Duodenal mucosa (tissue), 2 donors: ENCODE measurements at regions not wholly inside any gene's neighbourhood (a gene's known extent, or its start where the extent isn't known, plus 50 kb on each side); places are given as distances from the start of the nearest gene placed in this dataset.
"Not testable (repeated sequence)": the region's sequence is repeated elsewhere in the genome, so short reads cannot be mapped to it uniquely, and the experiment has no call there.

ENCODE experiments used
- H3K27ac ChIP-seq: one replicate; pipeline ENCODE4 v1.7.0; 2013; ENCODE audit warnings: low read depth, low read length
- H3K27me3 ChIP-seq, 2 donors: one replicate each; pipeline ENCODE4 v1.7.0; 2013; ENCODE audit warnings: low read length in 2 of 2, control low read depth in 1 of 2; ENCODE audit not compliant: insufficient read depth in 2 of 2, control insufficient read depth in 1 of 2
- H3K36me3 ChIP-seq, 2 donors: one replicate each; pipeline ENCODE4 v1.7.0; 2013; ENCODE audit warnings: low read length in 2 of 2, control low read depth in 1 of 2; ENCODE audit not compliant: insufficient read depth in 2 of 2, control insufficient read depth in 1 of 2
- H3K4me1 ChIP-seq, 2 donors: one replicate each; pipeline ENCODE4 v1.7.0; 2013; ENCODE audit warnings: low read length in 2 of 2, control low read depth in 1 of 2; ENCODE audit not compliant: insufficient read depth in 2 of 2, control insufficient read depth in 1 of 2
- H3K4me3 ChIP-seq, 2 donors: one replicate each; pipeline ENCODE4 v1.7.0; 2013; ENCODE audit warnings: low read length in 2 of 2, low read depth in 1 of 2
- H3K9ac ChIP-seq, 2 donors: one replicate each; pipeline ENCODE4 v1.7.0; 2013; ENCODE audit warnings: low read length in 2 of 2, low read depth in 1 of 2
- H3K9me3 ChIP-seq, 2 donors: one replicate each; pipeline ENCODE4 v1.7.0; 2013; ENCODE audit warnings: low read length in 2 of 2, control low read depth in 1 of 2; ENCODE audit not compliant: control insufficient read depth in 1 of 2

DNA sequence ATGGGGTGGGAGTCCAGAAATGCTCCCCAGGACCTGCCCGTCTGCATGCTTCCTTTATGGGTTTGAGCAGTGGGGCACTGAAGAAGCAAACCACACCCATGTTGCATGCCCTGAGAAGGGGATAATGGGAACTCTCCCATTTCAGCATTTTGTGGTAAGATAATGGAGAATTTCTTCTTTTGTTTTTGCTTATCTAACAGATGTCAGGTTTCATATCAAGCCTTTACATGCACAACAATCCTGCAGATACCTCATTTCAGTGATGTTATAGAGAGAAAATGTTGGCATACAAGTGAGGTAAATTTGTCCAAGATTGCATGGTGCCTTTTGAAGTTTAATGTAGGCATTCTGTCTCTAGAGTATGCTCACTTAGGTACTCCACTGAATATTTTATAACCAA lies 177.0 kb downstream of the ALX1 start:
- Histone ChIP-seq H3K9ac (no peak overlapping the region), H3K36me3 (no peaks in the 10 kb centered on the region), H3K9me3 (no peaks in the 10 kb centered on the region), H3K27ac (no peak overlapping the region), H3K4me1 (no peaks in the 10 kb centered on the region), H3K27me3 (no peaks in the 10 kb centered on the region), H3K4me3 (no peak overlapping the region)

DNA sequence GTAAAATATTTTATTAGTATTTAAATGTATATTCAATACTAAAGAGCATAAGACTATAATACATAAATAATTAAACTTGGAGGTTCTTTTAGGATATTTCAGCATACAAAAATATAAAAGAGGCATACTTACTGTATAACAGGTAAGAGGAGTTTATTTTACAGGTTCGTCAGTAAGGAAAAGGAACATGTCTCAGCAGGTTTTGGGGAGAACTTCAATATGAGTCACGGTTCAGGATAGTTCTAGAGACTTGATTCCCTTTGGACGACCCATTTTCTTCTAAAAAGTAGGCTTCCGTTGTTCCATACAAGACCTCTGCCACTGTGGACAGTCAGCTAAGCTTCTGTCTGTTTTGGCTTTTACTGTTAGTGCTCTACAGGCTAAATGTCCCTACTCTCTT lies 181.1 kb downstream of the ALX1 start:
- no peak overlapping the region for H3K27ac ChIP-seq
- no peak overlapping the region for H3K4me3 ChIP-seq
- H3K36me3 ChIP-seq, result no peaks in the 10 kb centered on the region
- no peaks in the 10 kb centered on the region for H3K9me3 ChIP-seq
- H3K4me1 ChIP-seq, result no peaks in the 10 kb centered on the region
- no peak overlapping the region for H3K9ac ChIP-seq
- no peaks in the 10 kb centered on the region for H3K27me3 ChIP-seq

DNA sequence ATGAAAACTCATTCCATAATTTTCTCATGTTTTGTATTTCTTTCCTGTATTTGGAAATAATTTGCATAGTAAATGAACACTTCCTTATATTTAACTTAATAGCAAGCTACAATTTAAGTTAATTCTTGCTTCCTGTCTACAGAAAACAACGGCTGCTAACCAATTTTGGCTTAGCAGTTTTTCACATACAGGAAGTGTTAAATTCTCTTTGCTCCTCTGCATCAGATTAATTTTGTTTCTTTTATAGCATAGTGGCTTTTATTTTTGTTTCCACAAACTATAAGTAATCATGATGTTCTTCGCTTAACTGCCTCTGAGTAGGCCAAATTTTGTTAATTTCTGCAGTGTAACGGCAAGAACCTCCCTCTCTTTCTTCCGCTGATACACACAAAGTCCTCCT lies 182.9 kb downstream of the ALX1 start:
- H3K4me3 ChIP-seq, result no peak overlapping the region
- no peak overlapping the region for H3K27ac ChIP-seq
- H3K9ac ChIP-seq, result no peak overlapping the region
- H3K4me1 ChIP-seq, result no peaks in the 10 kb centered on the region
- H3K27me3 ChIP-seq, result no peaks in the 10 kb centered on the region
- no peaks in the 10 kb centered on the region for H3K9me3 ChIP-seq
- H3K36me3 ChIP-seq, result no peaks in the 10 kb centered on the region

DNA sequence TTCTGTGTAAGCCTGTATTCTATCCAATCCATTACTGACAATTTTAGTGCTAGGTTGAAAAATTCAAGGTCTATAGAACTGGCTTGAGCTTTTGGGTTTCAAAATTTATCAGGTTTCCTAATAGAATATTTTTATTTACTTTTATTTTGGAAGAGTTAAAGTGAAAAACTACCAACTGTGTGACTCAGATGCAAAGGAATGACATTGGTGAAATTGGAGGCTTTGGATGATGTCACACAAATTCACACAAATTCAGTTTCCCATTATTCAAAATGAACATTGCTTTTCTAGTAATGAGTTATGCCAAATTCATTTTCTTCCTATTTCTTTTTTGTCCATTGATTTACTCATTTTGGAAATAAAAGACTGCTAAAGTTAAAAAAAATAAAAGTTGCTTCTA lies 186.9 kb downstream of the ALX1 start:
- Histone ChIP-seq H3K36me3 (no peaks in the 10 kb centered on the region), H3K27me3 (no peaks in the 10 kb centered on the region), H3K4me3 (no peak overlapping the region), H3K4me1 (no peaks in the 10 kb centered on the region), H3K27ac (no peak overlapping the region), H3K9me3 (no peaks in the 10 kb centered on the region), H3K9ac (no peak overlapping the region)

DNA sequence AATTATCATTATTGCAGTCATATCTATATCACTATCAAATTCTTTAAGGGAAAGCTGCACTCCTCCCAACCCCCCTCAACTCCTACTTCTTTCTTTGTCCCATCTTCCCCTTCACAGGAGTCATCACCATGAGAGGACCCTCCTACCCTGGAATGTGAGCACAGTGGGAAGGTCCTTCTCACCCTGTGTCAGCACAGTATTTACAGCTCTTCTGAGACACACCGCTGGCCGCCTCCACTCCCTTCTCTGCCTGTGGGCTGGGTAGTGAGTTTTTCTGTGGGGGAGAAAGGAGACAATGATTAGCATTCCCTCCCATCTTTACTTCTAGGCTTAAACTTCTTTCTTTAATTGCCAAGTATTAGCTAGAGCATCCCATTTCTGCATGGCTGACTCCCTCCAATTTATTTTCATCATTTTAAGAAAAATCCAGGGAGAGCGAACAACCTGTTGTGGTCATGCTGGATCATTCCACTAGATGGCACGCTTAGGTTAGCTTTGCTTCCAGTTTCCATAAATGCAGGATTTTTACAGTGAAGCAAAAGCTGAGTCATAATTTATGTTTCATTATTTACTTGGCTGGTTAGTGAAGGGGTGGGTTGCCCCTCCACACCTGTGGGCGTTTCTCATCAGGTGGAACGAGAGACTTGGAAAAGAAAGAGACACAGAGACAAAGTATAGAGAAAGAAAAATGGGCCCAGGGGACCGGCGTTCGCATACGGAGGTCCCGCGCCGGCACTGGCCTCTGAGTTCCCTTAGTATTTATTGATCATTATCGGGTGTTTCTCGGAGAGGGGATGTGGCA lies 188.5 kb downstream of the ALX1 start:
- H3K27me3 ChIP-seq, result no peaks in the 10 kb centered on the region
- H3K36me3 ChIP-seq, result no peaks in the 10 kb centered on the region
- H3K9me3 ChIP-seq, result no peaks in the 10 kb centered on the region
- no peak overlapping the region for H3K27ac ChIP-seq
- H3K4me3 ChIP-seq, result peak overlapping the region; percentile 41 to 51
- H3K4me1 ChIP-seq, result no peaks in the 10 kb centered on the region
- H3K9ac ChIP-seq, result no peak overlapping the region

DNA sequence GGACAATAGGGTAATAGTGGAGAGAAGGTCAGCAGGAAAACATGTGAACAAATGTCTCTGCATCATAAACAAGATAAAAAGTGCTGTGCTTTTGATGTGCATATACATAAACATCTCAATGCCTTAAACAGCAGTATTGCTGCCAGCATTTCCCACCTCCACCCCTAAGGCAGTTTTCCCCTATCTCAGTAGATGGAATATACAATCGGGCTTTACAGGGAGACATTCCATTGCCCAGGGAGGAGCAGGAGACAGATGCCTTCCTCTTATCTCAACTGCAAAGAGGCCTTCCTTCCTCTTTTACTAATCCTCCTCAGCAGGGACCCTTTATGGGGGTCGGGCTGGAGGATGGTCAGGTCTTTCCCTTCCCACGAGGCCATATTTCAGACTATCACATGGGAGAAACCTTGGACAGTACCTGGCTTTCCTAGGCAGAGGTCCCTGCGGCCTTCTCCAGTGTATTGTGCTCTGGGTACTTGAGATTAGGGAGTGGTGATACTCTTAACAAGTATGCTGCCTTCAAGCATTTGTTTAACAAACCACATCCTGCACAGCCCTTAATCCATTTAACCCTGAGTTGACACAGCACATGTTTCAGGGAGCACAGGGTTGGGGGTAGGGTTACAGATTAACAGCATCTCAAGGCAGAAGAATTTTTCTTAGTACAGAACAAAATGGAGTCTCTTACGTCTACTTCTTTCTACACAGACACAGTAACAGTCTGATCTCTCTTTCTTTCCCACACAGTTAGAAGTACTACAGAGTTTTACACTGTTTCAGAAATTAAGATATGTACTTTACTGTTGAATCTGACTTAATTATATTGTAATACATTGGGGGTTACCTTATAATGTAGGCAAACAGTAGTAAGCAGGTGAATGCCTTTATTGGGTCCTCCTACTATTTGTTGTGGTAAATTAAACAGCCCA lies 189.4 kb downstream of the ALX1 start:
- H3K27ac ChIP-seq, H3K4me1 ChIP-seq, H3K9me3 ChIP-seq, H3K27me3 ChIP-seq, H3K36me3 ChIP-seq, H3K9ac ChIP-seq: not testable (repeated sequence)
- H3K4me3 ChIP-seq, result peak overlapping the region; percentile 41 to 51

DNA sequence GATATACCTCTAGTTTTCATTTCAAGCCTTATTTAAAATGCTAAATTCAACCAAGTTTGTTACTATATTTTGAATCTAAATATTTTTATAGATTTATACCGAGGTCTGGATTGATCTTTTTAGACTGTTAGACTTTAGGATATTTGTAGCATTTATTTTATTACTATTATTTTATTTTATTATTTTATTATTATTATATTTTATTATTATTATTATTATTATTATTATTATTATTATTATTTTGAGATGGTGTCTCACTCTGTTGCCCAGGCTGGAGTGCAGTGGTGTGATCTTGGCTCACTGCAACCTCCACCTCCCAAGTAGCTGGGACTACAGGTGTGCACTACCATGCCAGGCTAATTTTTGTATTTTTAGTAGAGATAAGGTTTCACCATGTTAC lies 195.3 kb downstream of the ALX1 start:
- H3K9ac ChIP-seq, H3K4me1 ChIP-seq, H3K27me3 ChIP-seq, H3K36me3 ChIP-seq, H3K27ac ChIP-seq, H3K9me3 ChIP-seq, H3K4me3 ChIP-seq: not testable (repeated sequence)

DNA sequence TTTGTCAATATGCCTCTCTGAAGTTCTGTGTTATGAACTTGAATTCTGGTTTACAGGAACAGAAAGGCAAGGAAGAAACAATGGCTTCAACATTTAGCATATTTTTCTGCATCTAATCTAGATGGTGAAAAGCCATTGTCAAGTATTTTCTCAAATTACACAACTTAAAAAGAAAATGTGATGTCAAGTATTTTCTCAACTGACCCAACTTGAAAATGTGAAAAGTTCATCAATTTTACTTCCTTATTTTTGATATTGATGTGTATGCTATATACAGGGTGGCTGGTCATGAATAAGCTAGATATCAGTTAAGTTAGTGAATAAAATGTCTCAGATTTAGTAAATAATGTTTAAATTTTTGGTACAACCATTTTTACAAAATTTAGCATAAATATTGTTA lies 196.7 kb downstream of the ALX1 start:
- Histone ChIP-seq H3K27ac (no peak overlapping the region), H3K27me3 (no peaks in the 10 kb centered on the region), H3K4me3 (no peak overlapping the region), H3K9me3 (no peaks in the 10 kb centered on the region), H3K36me3 (no peaks in the 10 kb centered on the region), H3K9ac (no peak overlapping the region), H3K4me1 (no peaks in the 10 kb centered on the region)

DNA sequence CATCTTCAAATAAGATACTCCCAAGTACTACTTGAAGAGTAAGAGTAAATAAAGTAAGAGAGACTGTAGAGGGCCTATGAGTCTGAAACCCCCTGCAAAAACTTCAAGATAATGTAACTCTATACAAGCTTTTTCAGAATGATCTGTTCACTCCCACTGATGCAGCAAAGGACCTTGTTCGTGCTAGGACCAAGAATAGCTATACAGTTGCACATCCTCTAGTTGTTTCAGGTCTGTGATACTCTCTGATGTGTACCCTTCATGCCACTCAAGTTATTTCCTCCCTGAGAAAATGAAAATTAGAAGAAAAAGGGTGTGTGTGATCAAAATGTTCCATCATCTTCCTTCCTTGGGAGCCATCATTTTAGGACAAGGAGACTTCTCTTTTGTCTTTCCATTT lies 204.4 kb downstream of the ALX1 start:
- no peaks in the 10 kb centered on the region for H3K9me3 ChIP-seq
- no peak overlapping the region for H3K9ac ChIP-seq
- H3K27ac ChIP-seq, result no peak overlapping the region
- H3K4me1 ChIP-seq, result no peaks in the 10 kb centered on the region
- no peaks in the 10 kb centered on the region for H3K27me3 ChIP-seq
- H3K4me3 ChIP-seq, result no peak overlapping the region
- H3K36me3 ChIP-seq, result no peaks in the 10 kb centered on the region

DNA sequence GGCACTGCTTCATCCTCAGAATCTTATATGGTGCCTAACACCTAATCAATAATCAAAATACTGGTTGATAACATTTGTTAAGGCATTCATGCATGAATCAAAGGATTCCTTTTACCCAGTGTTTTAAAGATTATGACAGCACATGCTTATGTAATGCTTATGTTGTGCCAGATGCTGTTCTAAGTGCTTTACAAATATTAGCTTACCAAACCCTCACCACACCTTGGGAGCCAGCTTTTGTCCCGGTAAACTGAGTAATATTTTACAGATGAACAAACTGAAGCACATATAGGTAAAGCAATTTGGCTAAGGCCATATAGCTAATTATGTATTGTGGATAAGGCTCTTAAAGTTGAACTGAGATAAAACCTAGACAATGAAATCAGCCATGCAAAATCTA lies 209.2 kb downstream of the ALX1 start:
- H3K36me3 ChIP-seq, result no peaks in the 10 kb centered on the region
- no peaks in the 10 kb centered on the region for H3K27me3 ChIP-seq
- no peak overlapping the region for H3K4me3 ChIP-seq
- no peaks in the 10 kb centered on the region for H3K4me1 ChIP-seq
- no peak overlapping the region for H3K9ac ChIP-seq
- H3K9me3 ChIP-seq, result no peaks in the 10 kb centered on the region
- H3K27ac ChIP-seq, result no peak overlapping the region
